ENCODE measurements at regions not wholly inside any gene's neighbourhood (a gene's known extent, or its start where the extent isn't known, plus 50 kb on each side); places are given as distances from the start of the nearest gene placed in this dataset.
A peak's percentile ranks its signal among the peaks of the same experiment; 100 is the strongest.

DNA sequence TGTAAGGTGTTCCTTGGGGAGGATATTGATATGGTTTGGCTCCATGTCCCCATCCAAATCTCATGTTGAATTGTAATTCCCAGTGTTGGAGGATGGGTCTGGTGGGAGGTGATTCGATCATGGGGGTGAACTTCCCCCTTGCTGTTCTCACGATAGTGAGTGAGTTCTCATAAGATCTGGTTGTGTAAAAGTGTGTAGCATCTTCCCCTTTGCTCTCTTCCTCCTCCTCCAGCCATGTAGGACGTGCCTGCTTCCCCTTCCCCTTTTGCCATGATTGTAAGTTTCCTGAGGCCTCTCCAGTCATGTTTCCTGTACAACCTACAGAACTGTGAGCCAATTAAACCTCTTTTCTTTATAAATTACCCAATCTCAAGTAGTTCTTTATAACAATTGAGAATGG is 458.7 kb downstream of the LPIN1 start:
- DNase-seq (ENCODE audit: low read depth in 2 of 2): no peak

DNA sequence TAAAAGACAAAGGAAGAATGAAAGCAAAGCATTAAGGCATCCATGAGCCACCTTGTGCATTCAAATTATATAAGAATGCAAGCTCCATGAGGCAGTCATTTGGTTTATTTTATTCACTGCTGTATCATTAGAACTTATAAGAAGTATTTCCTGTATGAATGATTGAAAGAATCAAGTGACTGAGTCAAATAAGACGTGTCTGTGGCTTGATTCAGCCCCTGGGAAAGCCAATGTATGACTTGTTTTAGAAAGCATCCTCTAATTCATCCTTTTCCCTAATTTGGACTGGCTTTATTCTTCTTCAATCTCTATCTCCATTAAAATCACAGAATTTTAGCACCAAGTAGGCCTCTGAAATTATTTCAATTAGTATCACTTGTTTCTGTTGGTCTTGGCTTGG is 461.1 kb downstream of the LPIN1 start:
- DNase-seq (ENCODE audit: low read depth in 2 of 2): no peak

DNA sequence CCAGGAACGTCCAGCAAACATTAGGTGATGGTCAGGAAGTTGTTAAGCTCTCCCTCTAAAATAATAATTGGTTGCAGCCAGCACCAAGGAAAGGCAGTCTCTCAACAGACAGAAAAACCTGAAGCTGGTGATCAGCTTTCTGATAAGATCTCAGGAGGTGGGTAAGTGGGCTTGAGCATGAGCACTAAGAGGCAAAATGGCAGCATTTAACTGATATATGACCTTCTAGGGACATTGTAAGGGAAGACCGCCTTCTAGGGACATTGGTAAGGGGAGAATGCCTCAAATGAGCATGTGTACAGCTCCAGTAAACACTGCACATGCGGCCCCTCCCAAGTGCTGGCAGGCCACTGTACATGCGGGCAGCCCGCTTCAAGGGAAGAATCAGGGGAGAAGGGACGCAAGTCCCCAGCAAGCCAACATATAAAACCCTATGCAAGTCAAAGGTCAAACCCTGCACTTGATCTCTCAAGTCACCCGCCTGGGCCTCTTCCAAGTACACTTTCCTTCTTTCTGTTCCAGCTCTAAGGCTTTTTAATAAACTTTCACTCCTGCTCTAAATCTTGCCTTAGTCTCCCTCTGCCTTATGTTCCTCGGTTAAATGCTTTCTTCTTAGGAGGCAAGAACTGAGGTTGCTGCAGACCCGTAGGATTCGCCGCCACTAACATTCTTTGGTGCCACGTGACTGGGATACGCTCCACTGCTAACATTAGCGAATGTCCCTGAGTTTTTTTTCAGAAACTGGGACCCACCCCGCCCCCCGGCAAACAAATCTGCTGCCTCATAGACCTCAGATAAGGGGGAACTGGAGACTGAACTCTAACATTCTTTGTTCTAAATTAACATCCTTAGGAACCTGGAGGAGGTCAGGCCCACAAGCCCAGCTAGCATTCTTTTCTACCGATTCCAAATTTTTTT is 463.8 kb downstream of the LPIN1 start:
- no peak for DNase-seq (ENCODE audit: low read depth in 2 of 2)

DNA sequence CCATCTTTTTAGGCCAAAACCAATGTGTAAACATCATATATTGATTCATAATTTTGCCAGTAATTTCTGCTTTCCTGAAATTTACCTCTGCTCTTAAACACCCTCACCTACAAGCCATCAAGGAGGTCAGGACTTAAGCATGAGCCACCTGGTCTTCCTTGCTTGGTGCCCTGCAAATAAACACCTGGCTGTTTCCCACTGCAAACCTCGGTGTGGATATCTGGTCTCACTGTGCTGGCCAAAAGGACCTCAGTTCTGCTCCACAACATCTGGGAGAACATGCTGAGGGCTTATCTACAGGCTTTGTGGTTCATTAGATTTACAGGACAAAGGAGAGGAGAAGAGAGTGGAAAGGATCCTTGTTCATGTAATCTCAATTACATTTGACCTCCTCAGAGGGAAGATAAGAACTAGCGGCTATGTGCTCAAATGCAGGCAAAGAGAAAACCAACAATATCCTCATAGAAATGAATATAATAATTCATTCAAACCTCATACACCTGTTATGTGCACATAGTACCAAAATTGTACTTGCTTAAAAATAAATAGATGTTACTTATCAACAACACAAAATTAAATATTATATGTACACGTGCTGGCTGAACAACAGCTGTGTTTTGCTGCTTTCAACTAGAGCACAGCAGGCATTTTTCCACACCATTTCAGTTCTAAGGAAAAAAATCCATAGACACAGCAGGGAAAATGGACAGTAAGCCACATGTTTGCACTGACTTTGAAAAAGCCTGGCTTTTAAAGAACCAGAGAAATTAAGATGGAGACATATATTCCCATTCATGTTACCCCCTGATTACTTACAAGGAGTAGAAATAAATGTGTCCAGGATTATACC is 465.1 kb downstream of the LPIN1 start:
- no peak for DNase-seq (ENCODE audit: low read depth in 2 of 2)

GRCh38 chr2:12212841-12213597 is 466.6 kb downstream of the LPIN1 start:
- DNase-seq (ENCODE audit: low read depth in 2 of 2): no peak

DNA sequence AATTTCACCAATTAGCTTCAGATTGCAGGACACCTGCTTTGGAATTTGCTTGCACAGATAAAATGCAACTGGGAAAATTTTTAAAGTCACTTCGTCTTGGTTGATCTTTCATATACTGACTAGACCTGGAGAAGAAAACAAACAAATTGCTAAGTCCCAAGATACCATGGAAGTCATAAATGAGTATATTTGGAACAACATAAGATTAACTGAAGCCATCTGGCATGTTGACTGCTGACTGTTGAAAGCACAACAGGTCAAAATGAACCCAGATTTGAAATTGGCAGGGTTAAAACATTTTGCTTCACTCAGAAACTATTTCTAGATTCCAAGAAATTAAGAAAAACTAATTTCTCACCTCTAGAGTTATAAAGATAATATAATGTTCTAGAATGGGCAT is 470.7 kb downstream of the LPIN1 start:
- no peak for DNase-seq (ENCODE audit: low read depth in 2 of 2)

DNA sequence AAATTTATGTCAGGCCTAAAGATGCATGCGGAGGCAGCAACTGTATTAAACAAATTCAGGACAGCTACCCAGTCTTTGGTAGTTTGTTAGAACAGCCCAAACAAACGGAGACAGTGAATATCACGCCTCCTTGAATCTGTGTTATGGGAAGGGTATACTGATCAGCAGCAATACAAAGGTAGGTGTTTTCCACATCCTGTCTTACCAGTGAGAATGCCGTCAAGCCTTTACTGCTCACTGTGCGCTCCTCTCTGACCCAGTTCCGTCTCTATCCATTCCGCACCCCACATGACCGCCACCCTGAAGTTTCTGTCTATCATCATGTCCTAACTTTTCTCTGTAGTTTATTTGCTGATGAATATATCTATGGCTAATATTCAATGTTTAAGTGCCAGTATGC is 473.3 kb downstream of the LPIN1 start:
- no peak for DNase-seq (ENCODE audit: low read depth in 2 of 2)

DNA sequence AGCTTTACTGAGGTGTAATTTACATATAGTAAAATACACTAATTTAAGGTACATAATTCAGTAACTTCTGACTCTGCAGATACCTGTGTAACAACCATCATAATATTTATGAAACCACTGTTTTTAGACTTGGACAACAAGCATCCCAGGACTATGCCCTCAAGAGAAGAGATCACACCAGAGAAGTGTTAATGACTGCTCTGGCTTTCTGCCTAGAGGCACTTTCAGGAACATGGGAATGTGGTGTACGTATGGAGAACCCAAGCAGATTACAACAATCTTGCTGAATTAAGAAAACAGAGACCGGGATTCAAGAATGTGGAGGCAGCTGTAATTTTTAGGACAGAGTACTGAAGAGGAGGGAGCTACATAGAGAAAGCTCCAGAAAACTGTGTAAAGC is 475.2 kb downstream of the LPIN1 start:
- DNase-seq (ENCODE audit: low read depth in 2 of 2): no peak

DNA sequence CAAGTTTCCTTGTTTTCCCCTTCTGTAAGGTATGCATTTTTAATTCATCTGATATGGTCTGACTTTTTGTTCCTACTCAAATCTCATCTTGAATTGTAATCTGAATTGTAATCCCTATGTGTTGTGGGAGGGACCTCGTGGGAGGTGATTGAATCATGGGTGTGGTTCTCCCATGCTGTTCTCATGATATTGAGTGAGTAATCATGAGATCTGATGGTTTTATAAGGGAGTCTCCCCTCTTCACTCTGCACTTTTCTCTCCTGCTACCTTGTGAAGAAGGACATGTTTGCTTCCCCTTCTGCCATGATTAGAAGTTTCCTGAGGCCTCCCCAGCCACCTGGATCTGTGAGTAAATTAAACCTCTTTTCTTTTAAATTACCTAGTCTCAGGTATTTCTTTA is 476.1 kb downstream of the LPIN1 start:
- no peak for DNase-seq (ENCODE audit: low read depth in 2 of 2)

DNA sequence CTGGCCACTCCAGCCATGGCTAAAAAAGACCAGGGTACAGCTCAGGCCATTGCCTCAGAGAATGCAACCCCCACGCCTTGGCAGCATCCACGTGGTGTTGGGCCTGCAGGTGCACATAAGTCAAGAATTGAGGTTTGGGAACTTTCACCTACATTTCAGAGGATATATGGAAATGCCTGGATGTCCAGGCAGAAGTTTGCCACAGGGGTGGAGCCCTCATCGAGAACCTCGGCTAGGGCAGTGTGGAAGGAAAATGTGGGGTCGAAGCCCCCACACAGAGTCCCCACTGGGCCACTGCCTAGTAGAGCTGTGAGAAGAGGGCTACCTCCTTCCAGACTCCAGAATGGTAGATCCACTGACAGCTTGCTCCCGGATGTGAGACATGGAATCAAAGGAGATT is 477.3 kb downstream of the LPIN1 start:
- no peak for DNase-seq (ENCODE audit: low read depth in 2 of 2)

- no peak for DNase-seq (ENCODE audit: low read depth in 2 of 2)
Observed at GRCh38 chr2:12226653-12227052, 480.2 kb downstream of the LPIN1 start.

- DNase-seq (ENCODE audit: low read depth in 2 of 2): peak; percentile 30 to 33
Observed at GRCh38 chr2:12227941-12228608, 481.6 kb downstream of the LPIN1 start.

- no peak for DNase-seq (ENCODE audit: low read depth in 2 of 2)
Observed at GRCh38 chr2:12231288-12231687, 484.9 kb downstream of the LPIN1 start.

DNA sequence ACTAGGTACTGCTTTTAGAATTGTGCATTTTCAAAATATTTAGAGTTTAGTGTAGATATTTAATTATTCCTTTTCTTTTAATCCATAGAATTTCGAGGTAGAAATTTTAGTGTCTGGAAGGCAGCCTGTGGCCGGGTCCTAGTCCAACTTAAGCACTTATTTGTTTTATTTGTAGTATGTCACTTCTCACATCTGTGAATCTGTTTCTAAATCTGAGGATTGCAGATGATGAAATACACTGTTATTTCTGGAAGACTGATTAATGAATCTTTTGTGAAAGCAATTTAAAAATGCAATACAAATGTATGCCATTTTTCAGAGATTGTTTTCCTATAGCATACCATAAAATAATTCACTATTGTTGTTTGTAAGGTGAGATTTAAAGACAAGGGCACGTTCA is 483.9 kb upstream of the TRIB2 start:
- no peak for DNase-seq (ENCODE audit: low read depth in 2 of 2)

GRCh38 chr2:12236136-12236844 is 480.4 kb upstream of the TRIB2 start:
- no peak for DNase-seq (ENCODE audit: low read depth in 2 of 2)

GRCh38 chr2:12240206-12240605 is 476.5 kb upstream of the TRIB2 start:
- no peak for DNase-seq (ENCODE audit: low read depth in 2 of 2)

DNA sequence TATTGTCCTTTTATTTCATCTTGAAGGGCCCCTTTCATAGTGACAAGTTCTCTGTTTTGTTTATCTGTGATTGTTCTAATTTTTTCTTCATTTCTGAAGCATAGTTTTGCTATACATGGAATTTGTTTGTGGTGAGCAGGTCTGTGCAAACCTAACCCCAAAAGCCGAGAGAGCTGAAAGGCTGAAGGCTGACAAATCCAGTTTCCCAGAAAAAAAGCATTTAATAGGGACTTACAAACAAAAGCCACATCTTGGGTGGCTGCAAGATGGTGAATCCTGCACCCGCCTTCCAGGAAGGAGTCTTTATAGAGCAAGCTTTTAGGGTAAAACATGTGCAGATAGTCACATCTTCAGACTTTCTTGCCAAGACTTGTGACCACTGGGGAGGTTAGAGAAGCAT is 473.4 kb upstream of the TRIB2 start:
- no peak for DNase-seq (ENCODE audit: low read depth in 2 of 2)

- DNase-seq (ENCODE audit: low read depth in 2 of 2): no peak
Observed at GRCh38 chr2:12244070-12244469, 472.7 kb upstream of the TRIB2 start.

DNA sequence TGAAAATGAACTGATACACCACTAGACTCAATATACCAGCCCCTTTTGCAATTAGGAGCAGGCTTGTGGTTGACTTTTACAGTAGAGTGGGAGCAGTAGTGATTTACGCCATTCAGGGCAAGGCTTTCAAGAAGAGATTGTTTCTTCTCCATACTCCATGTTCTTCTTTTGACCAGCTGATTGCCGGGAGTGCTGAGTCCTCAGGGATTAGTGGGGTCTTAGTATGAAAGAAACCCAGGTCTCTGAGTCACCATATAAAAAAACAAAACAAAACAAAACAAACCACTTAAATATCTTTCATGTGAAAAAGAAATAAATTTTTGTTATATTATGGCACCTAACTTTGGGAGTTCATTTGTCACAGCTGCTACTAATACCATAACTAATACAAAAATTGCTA is 465.6 kb upstream of the TRIB2 start:
- DNase-seq (ENCODE audit: low read depth in 2 of 2): no peak

DNA sequence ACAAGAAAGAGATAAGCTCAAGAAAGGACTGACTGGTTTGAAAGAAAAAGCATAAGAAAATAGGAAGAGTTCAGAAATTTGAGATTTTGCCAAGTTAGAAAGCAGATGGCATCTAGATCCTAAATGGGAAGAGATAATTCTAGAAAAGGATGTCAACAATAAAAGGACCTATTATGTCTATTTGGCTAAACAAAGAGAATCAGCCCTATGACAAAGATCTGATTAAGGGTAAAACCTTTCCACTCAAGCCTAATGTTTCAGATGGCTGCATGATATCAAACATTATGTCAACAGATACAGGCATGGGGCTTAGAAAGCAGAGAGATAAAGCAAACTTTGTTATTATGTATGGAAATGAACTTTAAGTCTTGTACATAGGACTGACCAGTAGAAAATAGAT is 465.0 kb upstream of the TRIB2 start:
- DNase-seq (ENCODE audit: low read depth in 2 of 2): no peak

DNA sequence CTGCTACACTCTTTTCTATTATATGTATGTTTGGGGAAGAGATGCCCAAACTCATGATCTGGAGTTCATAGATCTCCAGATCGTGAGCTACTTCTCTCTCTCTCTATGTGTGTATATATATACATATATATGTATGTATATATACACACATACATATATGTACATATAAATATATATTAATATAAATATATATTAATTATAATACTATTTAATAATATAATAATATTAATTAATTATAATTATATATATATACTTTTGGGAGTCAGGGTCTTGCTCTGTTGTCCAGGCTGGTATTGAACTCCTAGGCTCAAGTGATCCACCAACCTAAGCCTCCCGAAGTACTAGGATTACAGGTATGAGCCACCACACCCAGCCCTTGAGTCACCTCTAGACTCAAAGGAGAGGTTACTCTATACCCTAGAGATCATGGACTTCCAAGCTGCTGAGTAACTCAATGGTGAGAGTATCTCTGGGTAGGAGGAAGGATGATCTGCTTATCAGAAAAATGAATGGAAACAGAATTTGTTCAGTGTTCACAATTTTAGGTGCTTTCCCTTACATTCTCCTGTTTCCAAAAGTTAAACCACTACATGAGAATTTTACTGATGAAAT is 463.5 kb upstream of the TRIB2 start:
- DNase-seq (ENCODE audit: low read depth in 2 of 2): no peak

Data from fibroblast of skin of left biceps (primary cell).